WTC11 (cell line): ENCODE measurements at regions not wholly inside any gene's neighbourhood (a gene's known extent, or its start where the extent isn't known, plus 50 kb on each side); places are given as distances from the start of the nearest gene placed in this dataset.

Experiments used
- CREM ChIP-seq: sonication (generic); formaldehyde crosslinking; IDR thresholded peaks from 2 replicates; pipeline ENCODE4 v1.8.1; 2022; ENCODE audit warnings: mild to moderate bottlenecking, missing genetic modification reagents, moderate library complexity
- CTCF ChIP-seq: fragments of 200-600 bp; IDR thresholded peaks from 2 replicates; pipeline ENCODE4 v1.8.0; 2022; ENCODE audit warnings: antibody characterized with exemption
- TEAD4 ChIP-seq: sonication (generic); formaldehyde crosslinking; IDR thresholded peaks from 2 replicates; pipeline ENCODE4 v1.8.0; 2022; ENCODE audit warnings: mild to moderate bottlenecking, missing genetic modification reagents
- ZNF263 ChIP-seq: sonication (generic); formaldehyde crosslinking; IDR thresholded peaks from 2 replicates; pipeline ENCODE4 v1.8.1; 2022; ENCODE audit warnings: low read depth, mild to moderate bottlenecking, moderate library complexity, missing genetic modification reagents
- ZNF423 ChIP-seq: fragments of 250-450 bp; sonication (Bioruptor Pico); IDR thresholded peaks from 2 replicates; pipeline ENCODE4 v2.1.2; 2022; ENCODE audit warnings: mild to moderate bottlenecking, moderate library complexity
- ZSCAN18 ChIP-seq: fragments of 250-450 bp; sonication (Bioruptor Pico); IDR thresholded peaks from 2 replicates; pipeline ENCODE4 v2.1.2; 2022; ENCODE audit warnings: mild to moderate bottlenecking, moderate library complexity
- TF ChIP-seq, protein P1 (sequence below): sonication (generic); formaldehyde crosslinking; IDR thresholded peaks from 2 replicates; pipeline ENCODE4 v1.8.1; 2022; ENCODE audit warnings: low read depth, mild to moderate bottlenecking, moderate library complexity, missing genetic modification reagents, borderline replicate concordance

DNA sequence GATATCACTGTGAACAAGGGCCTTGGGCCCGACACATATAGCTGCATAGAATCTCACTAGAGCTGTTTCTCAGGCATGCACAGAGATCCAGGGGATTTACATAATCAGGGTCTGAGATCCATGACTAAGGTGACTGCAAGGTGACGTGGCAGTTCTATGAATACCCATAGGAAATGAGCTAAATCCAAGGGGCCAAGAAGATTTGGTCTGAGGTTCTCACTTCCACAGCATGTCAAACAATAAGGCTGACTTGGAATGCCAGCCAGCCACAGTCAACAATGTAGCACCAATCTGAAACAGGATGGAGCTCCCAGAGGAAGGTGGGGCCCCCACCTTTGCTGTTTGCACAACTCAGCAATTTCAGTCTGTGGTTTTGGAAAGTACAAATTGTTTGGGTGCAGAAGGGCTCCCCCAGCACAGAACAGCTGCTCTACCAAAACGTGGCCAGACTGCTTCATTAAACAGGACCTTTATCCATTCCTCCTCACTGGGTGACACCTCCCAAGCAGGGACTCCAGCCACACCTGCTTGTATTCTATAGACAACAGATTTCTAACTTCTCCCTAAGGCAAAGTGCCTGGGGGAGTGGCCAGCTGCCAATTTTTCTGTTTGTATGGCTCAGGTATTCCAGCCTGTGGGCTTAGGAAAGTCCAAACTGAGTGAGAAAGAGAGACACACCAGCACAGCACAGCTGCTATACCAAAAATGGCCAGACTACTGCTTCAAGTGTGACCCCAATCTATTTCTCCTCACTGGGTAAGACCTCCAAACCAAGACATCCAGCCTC is 333.4 kb downstream of the KDM5D start:
- no peak for TF ChIP-seq CTCF
- TF ChIP-seq TEAD4 (CRISPR knock-in tag) = no peak
- TF ChIP-seq ZSCAN18 (CRISPR knock-in tag) = no peak
- TF ChIP-seq, protein P1, sequence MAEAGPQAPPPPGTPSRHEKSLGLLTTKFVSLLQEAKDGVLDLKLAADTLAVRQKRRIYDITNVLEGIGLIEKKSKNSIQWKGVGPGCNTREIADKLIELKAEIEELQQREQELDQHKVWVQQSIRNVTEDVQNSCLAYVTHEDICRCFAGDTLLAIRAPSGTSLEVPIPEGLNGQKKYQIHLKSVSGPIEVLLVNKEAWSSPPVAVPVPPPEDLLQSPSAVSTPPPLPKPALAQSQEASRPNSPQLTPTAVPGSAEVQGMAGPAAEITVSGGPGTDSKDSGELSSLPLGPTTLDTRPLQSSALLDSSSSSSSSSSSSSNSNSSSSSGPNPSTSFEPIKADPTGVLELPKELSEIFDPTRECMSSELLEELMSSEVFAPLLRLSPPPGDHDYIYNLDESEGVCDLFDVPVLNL (CRISPR knock-in tag) = no peak
- no peak for TF ChIP-seq ZNF263
- no peak for TF ChIP-seq ZNF423 (CRISPR knock-in tag)
- no peak for TF ChIP-seq CREM
